Kidney capillary endothelial cell (primary cell): ENCODE measurements at regions not wholly inside any gene's neighbourhood (a gene's known extent, or its start where the extent isn't known, plus 50 kb on each side); places are given as distances from the start of the nearest gene placed in this dataset.

ENCODE experiments used
- DNase-seq: peaks from one replicate; pipeline ENCODE4 v3.0.0-alpha.2; 2018; ENCODE audit warnings: low spot score

DNA sequence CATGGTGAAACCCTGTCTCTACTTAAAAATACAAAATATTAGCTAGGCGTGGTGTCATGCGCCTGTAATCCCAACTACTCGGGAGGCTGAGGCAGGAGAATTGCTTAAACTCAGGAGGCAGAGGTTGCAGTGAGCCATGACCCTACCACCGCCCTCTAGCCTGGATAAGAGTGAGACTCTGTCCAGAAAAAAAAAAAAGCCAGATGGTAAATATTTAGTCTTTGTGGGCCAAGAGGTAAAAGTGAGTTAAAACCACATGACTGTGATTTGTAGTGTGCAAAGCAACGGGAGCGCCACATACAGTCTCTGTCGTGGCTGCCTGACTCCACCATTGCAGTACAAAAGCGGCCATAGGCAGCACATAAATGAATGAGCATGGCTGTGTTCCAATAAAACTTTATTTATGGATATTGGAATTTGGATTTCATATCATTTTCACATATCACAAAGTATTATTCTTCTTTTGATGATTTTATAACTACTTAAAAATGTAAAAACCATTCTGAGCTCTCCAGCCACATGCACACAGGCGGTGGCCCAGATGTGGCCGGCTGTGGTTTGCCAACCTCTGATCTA lies 51.8 kb upstream of the CASZ1 start:
- DNase-seq: no peak

DNA sequence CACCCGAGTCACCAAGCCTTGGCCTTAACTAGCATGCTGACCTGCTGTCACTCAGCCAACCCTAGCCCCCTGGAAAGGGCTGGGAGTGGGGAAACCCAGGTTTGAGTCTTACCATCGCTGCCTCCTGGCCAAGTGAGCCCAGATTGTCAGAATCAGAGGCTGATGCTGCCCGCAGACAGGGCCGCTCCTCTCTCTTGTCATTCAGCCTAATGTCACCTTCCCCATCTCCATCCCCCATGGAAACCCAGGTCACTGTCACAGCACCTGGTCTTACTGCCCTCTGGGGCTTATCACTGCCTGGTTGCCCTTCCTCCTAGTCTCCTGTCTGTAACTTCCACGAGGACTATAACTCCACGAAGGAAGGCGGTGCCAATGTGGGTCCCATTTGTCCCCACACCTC lies 53.6 kb upstream of the CASZ1 start:
- DNase-seq: no peak

DNA sequence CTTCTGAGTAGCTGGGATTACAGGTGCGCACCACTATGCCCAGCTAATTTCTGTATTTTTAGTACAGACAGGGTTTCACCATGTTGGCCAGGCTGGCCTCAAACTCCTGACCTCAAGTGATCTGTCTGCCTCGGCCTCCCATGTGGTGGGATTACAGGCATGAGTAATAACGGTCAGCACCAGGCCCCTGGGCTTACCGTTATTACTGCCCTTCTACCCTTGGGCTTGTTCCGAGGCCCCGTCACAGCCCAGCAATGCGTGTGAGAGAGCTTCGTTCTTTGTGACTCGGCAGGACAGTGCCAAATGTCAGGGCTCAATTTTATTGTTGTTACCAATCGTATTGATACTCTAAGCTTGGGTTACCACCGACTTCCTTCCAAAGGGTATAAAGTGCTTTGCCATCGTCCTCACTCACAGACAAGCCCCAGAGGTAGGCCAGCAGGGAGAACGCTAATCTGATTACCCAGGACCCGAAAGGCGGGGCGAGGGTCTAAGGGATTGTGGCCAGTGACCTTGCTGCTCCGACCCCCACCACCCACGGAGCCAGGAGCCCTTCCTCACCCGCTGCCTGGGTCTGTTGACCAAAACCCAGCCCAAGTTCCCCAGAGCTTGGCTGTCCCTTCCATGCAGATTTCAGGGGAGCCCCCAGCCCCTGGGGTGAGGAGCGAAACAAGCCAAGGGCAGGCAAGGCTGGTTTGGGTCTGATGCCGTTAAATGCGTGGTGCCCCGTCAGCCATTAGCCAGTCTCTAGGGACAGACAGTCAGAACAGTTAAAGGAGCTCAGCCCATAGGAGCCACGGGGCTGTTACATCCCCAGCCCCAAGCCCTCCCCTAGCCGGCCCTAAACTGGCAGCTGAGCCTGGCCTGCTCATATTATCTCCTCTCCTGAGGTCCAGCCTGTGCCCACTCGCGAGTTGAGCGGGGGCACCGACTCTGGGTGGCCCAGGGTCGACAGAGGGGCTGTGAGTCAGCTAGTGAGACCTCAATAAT lies 54.9 kb upstream of the CASZ1 start:
- DNase-seq: no peak

DNA sequence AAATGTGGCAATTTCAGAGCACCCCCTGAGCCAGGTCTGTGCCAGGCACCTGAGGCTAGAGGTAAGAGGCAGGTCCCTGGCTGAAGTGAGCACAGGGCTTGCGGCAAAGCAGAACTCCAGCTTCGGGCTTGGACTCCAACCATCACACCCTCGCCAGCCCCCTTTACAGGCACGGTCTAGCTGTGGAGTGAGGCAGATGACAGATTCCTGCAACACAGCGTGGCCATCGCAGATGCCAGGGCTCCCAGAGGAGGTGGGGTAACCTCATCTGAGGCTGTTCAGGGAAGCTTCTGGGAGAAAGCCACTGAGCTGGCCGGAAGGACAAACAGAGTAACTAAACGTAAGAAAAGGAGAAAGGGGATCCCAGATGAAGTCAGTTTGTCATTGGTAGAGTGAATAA lies 55.6 kb upstream of the CASZ1 start:
- no peak for DNase-seq

DNA sequence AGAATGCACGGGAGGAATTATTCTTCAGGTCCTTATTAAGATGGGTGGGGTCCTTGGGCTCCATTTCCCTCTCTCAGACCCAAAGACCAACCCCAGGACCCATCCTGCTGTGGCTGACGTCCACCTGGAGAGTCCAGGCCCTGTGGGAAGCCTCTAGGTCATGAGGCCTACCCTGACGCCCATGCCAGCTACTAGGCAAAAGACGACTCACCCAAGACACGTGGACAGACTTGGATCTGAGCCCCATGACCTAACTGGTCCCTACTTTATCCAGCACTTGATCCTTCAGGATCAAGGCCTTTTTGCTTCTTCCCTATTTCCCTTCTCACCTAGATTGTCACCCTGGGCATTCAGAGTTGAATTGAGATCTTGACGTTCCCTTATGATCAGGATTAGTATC lies 56.0 kb upstream of the CASZ1 start:
- DNase-seq: no peak

DNA sequence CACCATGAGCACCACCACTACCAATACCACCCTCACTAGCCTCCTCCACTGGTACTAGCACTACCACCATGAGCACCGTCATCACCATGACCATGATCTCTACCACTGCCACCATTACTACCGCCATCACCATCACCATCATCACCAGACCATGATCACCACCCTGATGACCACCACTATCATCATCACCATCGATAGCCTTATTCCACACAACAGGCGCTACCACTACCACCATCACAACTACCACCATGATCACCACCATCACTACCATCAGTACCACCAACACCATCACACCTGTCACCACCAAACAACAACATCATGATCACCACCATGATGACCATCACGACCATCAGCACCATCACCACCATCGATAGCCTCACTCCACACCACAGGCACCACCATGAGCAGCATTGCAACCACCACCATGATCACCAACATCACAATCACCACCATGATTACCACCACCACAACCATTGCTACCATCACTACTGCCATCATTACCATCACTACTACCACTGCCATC lies 56.6 kb upstream of the CASZ1 start:
- no peak for DNase-seq

DNA sequence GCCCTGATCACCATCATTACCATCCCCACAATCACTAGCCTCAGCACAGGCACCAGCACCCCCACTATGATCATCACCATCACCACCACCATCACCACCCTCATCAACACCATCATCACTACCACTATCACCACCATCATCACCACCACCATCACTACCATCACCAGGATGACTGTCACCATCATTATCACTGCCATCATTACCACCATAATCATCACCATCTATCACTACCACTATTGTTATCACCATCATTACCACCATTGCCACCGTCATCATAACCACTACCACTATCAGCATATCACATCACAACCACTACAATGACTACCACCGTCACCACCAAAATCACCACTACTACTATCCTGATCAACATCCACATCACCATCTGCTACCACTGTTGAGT lies 57.3 kb upstream of the CASZ1 start:
- DNase-seq: no peak

DNA sequence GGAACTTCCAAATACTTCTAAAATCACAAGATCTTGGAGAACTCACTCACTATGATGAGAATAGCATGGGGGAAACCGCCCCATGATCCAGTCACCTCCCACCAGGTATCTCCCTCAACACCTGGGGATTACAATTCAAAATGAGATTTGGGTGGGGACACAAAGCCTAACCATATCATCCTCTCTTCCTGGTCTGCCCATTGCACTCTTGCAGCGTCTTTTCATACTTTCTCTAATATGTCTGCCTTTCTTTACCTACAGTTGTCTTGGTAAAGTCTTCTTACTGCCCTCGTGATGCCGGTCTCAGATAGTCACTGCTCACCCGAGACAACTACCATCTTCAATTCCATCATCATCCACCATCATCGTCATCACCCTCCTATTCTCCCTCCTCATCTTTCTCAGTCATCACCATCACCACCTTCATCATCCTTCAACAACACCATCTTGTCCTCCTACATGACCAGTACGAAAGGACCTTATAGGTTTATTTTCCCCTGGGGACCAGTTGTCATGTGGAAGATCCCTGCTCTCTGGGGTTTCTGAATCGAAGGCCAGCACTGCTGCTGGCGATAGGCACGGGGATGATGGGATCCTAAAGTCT lies 58.5 kb upstream of the CASZ1 start:
- DNase-seq: no peak

DNA sequence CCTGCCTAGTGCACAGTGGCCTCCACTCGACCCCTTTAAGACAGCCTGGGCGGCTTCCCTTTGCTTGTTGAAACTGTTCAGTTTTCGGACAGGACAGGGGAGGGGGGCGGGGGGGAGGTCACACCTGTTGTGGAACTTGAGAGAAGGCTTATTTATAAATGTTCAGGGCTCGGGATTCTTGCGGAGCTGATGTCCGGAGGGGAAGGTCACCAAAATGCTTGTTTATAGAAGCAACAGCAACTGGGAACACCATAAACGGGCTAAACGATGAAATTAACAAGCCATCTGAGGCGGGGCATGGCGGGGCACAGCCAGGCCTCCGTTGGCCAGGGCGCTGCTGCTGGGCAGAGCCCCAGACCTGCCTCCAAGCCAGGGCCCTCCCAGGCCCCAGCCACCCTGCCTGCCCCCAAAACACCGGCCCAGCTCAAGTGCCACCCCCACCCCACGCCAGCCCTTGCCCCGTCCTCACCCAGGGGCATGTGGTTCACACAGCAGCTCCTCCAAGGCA lies 59.8 kb upstream of the CASZ1 start:
- DNase-seq: no peak

DNA sequence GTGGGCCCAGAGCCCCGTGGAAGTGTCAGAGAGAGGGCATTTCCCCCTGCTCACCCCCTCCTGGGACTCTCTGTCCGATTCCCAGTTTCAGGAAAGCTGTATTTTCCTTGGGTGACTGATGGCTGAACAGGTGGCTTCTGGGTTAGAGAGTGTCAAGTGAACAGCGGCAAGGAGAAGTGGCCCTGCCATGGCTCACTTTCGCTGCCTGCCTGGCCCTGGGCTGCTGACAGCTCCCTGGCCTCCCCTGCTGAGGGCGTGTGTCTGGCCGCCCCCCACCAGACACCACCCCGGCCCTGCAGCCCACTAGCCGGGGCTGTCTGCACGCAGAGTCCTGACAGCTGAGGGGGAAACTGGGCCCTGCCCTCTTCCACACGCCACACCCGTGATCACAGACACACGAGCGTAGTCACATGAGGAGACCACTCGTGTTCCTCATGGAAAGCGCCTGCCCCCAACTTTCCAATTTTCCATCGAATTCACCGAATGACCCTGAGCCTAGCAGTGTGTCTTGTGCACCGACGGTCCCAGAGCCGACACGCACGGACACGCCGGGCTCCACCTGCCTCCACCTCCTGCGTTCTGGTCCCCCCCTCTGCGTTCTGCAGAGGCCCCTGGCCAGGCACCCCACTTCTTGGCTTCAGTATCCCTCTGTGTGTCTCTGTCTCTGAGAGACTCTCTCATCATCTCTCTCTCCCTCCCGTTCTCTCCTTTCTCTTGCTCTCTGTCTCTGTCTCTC lies 60.6 kb upstream of the CASZ1 start:
- DNase-seq: no peak

DNA sequence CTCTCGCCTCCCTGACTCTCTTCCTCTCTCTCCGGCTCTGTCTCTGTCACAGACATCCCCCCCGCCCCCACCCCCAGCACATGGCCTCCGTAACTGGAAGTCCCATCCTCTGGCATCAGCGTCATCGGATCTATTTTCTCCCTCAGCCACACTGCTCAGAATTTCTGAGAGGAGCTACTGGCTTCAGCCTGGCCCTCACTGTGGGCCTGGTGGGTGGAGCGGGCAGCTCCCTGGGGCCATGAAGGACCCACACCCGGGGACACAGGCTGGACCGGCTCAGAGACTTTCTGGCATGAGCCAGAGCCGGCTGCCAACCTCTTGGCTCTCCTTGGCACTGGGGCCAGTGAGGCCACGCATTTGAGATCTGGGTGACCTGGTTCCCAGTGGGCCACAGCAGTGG lies 61.2 kb upstream of the CASZ1 start:
- no peak for DNase-seq

DNA sequence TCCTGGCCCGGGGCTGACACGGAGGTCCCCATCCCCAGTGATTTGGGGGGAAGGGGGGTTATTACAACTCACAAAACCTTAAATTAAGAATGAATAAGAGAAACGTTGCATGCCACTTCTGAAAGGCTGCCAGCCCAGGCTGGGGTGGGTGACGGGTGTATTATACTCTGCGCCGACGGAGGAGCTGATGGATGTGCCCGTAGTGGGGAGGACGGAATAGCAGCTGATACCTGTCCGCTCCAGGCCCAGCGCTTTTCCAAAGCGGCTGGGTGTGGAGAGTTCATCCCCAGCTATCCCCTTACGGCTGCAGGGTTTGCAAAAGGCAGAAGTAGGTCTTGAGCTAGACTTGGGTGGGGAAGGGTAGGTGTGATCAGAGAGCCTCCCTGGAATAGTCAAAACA lies 63.8 kb upstream of the CASZ1 start:
- no peak for DNase-seq

DNA sequence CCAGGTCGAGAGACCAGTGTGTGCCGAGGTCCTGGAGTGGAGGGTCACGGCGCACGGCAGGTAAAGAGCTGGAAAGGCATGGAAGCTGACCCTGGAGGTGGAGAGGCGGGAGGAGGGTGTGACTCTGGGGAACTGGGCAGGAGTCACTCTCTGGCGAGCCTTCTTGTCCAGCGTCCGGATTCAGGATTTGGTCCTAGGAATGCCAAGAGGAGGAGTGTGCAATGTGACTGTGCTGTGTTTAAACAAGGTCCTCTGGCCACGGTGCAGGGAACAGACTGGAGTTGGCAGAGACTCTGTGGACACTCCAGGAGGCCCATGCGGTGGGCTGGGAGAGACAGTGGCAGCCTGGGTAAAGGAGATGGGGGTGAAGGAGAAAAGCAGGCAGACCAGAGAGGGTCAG lies 64.2 kb upstream of the CASZ1 start:
- DNase-seq: no peak

DNA sequence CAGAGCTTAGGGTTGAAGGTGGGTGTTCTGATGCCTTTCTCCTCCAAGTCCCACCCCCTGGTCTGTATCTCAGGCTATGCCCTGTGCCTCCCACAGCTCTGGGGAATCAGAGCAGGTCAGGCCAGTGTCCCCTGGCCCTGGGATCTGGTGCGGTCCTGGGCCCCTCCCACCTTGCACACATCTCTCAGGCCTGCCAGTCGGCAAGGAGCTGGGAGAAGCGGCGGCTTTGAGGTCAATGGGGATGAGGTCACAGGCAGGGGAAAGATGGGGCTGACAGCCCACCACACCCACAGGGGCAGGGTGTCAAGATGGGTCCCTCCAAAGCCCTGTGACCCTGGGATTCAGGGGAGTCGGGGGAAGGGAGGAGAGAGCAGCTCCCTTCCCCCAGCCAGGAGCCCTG lies 65.4 kb upstream of the CASZ1 start:
- no peak for DNase-seq

DNA sequence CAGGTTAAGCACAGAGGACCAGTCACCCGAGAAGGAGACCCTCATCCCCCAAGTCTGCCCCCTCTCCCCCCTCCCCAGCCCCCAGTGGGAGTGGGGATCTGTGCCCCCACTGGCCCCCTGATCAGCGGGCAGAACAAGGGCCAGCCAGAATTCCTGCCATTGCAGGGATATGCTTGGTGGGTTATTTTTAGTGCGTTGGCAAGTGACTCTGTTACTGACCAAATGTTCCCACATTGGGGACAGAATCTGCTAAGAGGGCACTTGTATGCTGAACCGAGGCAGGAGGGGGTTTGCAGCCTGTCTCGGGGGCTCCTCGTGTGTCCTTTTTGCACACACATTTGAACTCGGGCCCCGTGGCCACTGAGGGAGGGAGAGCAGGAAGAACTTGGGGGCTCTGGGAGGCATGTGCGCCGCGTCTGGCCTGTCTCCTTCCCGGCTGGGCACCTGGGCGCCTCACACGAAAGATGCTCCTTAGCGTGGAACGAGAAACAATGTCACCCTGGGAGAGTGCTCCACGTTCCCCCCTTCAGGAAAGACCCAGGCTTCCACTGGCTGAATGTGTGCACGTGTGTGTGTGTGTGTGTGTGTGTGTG lies 66.4 kb upstream of the CASZ1 start:
- no peak for DNase-seq

DNA sequence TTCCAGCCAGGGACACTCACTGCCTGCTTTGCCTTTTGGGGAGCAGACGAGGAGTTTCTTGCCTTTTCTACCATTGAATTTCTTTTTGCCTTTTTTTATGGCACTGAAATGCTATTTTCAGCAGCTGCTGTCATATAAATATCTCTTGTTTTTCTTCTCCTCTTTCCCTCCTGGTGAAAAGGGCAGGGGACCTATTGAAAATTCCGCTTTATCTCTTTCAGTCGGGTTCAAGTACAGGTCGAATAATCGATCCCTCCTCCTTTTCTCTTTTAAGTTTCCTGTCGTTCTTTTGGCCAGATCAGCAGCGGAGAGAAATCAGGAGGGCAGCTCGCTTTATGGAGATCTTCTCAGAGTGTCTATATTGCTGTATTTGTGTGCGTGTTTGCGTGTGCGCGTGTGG lies 67.4 kb upstream of the CASZ1 start:
- no peak for DNase-seq

DNA sequence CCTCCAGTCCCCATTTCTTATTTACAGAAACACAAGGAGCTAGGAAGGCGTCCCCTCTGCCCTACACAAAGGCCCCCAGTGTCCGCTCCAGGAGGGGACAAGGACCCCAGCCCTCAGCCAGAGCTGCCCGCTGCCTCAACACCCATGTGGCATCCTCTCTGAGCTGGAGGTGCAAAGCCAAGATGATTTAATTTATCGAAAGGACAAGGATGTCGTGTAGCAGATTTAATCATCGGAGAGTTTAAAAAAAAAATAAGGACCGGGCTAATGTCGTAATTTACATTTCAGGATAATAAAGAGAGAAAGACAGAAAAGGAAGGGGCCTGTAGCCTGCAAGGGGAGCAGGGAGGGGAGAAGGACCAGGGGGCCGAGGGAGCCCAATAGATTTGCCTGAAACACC lies 68.3 kb upstream of the CASZ1 start:
- no peak for DNase-seq

DNA sequence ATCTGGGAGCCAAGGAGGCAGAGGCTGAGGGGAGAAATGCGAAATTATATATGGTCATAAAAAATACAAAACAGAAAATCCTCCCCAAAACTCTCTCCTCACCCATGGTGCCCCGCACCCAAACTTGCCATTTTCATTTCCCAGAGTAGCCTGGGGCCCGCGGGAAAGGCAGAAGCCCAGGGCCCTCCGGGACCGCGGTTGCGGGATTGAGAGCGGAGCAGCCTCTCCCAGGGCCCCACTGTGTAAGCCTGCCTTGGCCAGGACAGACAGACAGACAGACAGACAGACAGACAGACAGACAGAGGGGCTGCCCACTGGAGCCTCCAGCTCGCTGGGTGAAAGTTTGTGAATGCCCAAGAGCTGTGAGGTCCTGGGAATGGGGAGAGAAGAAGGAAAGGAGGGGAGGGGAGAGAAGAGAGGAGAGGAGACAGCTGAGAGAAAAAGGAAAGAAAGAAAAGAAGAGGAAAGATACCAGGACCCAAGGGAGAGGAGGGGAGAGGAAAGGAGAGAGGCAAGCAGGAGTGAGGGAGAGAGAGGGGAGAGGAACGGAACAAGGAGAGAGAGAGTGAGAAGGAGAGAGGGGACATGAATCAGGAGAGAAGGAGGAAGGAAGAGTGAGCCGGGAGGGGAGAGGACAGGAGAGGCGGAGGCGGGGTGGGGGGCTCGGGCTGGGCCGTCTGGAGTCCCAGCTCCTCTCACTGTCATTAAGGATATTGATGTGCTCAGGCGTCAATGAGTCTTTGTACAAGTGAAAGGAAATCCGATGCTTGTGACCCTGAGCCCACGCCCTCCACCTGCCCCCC lies 69.3 kb upstream of the CASZ1 start:
- no peak for DNase-seq

DNA sequence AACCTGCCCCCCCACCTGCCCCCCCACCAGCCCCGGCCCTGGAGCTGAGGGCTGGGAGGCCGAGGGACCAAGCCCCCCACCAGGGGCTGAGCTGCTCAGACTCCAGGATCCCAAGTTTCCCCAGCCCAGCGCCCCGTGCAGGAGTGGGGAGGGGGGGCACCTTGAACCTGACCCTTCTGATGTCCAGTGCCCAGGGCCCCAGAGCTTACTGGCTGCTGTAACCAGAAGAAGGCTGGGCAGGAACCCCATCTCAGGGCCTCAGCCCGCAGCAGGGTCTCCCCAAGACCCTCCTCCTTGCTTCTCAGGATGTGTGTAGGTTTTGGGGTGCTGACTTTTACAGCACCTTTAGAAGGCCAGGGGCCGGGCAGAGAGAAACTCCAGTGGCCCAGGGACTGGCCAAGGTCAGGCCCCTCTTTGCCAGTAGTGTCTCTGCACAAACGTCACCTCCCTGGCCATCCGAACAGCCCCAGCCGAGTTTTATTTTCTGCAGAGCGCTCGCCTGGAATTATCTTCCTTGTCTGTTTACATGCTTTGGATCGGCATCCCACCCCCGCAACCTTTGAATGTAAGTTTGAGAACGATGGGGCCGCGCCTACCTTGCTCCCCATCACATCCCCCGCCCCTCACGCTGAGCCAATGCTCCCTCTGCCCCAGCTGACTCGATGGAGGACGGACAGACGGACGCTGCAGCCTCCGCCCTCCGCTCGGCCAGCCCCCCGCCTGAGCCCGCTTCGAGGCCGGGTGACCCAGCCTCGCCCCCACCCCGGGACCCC lies 70.1 kb upstream of the CASZ1 start:
- DNase-seq: no peak

DNA sequence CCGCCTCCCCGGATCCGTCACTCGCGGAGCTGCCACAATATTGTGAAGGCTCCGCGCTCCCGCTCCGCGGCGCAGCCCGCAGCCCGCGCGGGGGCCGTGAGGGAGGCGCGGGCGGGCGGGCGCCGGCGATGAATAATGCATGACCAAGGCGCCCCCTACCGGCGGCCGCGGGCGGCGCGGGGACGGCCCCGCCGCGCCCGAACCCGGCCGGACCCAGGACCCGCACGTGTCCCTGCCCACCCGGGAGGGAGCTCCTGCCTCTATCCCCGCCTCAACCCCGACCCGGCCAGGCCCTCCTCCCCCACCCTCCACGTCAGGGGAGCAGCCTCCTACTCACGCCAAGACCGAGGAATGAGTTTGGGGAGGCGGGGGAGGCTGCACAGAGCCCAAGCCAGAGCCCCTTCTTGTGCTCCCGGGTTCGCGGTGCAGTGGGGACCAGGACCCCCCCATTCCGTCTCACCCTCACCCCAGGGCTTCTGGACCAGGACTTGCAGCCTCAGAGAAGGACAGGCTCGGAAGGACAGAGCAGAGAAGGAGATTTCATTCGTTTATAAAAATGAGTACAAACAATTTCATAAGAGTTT lies 70.8 kb upstream of the CASZ1 start:
- DNase-seq: peak; percentile 42
